ENCODE measurements at regions not wholly inside any gene's neighbourhood (a gene's known extent, or its start where the extent isn't known, plus 50 kb on each side); places are given as distances from the start of the nearest gene placed in this dataset.

GRCh38 chr18:41231681-41232080 is 723.4 kb upstream of the PIK3C3 start:
- no peaks in the 10 kb centered on the region for H3K36me3 ChIP-seq (ENCODE audit: insufficient read depth, low read length)
- FAIRE-seq: no peak
- H3K9me3 Mint-ChIP-seq (ENCODE audit: unreplicated experiment): no peaks in the 10 kb centered on the region
- no peak overlapping the region for H3K27ac Mint-ChIP-seq (ENCODE audit: unreplicated experiment)
- H3K4me3 Mint-ChIP-seq (ENCODE audit: unreplicated experiment): no peak overlapping the region
- H3K4me2 ChIP-seq (ENCODE audit: low read length): no peak overlapping the region
- no peaks in the 10 kb centered on the region for H3K36me3 Mint-ChIP-seq (ENCODE audit: low read depth, unreplicated experiment)
- H3K4me3 ChIP-seq (ENCODE audit: insufficient read depth, low read depth, low read length): no peak overlapping the region
- no peaks in the 10 kb centered on the region for H4K20me1 ChIP-seq (ENCODE audit: insufficient read depth, low read length)
- H3K9me3 ChIP-seq (ENCODE audit: insufficient read depth, low read depth, low read length): no peaks in the 10 kb centered on the region
- H3K79me2 ChIP-seq (ENCODE audit: insufficient read depth, low read length): no peaks in the 10 kb centered on the region
- H3K4me1 ChIP-seq (ENCODE audit: insufficient read depth, low read length): no peaks in the 10 kb centered on the region
- no peak overlapping the region for H3K9ac ChIP-seq (ENCODE audit: low read length)
- H3K27ac ChIP-seq (ENCODE audit: low read depth, low read length): no peak overlapping the region
- H3K4me1 Mint-ChIP-seq (ENCODE audit: low read depth, unreplicated experiment): peaks cover 5% of the 10 kb centered on the region
- no peak overlapping the region for H2AFZ ChIP-seq (ENCODE audit: low read depth, low read length)
- no peaks in the 10 kb centered on the region for H3K27me3 Mint-ChIP-seq (ENCODE audit: low read depth, unreplicated experiment)
- no peaks in the 10 kb centered on the region for H3K27me3 ChIP-seq (ENCODE audit: insufficient read depth, low read length)
- TF ChIP-seq, protein P1, sequence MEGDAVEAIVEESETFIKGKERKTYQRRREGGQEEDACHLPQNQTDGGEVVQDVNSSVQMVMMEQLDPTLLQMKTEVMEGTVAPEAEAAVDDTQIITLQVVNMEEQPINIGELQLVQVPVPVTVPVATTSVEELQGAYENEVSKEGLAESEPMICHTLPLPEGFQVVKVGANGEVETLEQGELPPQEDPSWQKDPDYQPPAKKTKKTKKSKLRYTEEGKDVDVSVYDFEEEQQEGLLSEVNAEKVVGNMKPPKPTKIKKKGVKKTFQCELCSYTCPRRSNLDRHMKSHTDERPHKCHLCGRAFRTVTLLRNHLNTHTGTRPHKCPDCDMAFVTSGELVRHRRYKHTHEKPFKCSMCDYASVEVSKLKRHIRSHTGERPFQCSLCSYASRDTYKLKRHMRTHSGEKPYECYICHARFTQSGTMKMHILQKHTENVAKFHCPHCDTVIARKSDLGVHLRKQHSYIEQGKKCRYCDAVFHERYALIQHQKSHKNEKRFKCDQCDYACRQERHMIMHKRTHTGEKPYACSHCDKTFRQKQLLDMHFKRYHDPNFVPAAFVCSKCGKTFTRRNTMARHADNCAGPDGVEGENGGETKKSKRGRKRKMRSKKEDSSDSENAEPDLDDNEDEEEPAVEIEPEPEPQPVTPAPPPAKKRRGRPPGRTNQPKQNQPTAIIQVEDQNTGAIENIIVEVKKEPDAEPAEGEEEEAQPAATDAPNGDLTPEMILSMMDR (IDR thresholded peaks at IDR 0.05; ENCODE audit: insufficient read depth, low read depth, low read length): no peak
- TF ChIP-seq EZH2 (IDR thresholded peaks at IDR 0.05; ENCODE audit: insufficient read depth, low read length): no peak
- no peak for DNase-seq (ENCODE audit: low read depth)

DNA sequence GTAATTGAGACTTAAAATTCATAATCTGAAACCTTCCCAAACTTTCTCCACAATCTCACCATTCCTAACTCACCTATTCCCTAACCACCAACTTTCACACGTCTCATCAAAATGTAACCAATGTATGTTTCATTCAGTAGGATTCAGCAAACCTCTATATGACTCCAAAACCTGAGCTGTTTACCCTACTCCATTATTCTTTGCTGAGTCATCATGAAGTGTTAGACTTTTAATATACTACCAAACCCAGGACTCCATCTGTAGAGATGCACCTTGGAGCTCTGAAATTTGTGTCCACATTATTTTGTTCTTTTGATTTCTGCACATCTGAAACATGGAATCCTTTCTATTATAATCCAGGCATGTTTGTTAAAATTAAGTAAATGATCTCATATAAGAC is 727.0 kb upstream of the PIK3C3 start:
- Mint-ChIP-seq H3K4me3 (ENCODE audit: unreplicated experiment) (no peak overlapping the region), H3K27ac (ENCODE audit: unreplicated experiment) (no peak overlapping the region)
- FAIRE-seq: no peak

DNA sequence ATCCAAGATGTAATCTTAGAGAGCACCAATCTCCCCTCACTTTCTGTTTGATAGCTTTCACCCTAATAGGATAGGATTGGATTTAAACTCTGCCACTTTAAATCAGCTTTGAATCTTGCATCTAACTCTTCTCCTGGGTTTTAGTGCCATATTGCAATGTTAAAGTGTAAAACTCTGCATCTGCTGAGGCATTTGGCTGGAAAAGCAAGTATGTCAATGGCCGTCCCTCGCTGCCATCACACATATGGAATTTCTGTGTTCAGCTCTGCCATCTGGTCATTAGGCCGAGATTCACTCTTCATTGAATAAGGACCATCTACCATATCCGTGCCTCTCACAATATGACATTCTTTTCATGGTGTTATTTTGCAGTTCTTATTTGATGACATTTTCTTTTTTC is 728.1 kb upstream of the PIK3C3 start:
- Histone ChIP-seq H3K79me2 (ENCODE audit: insufficient read depth, low read length) (no peaks in the 10 kb centered on the region), H3K9ac (ENCODE audit: low read length) (no peak overlapping the region), H3K27me3 (ENCODE audit: insufficient read depth, low read length) (no peaks in the 10 kb centered on the region), H3K4me3 (ENCODE audit: insufficient read depth, low read depth, low read length) (no peak overlapping the region), H3K27ac (ENCODE audit: low read depth, low read length) (no peak overlapping the region), H4K20me1 (ENCODE audit: insufficient read depth, low read length) (no peaks in the 10 kb centered on the region), H3K4me1 (ENCODE audit: insufficient read depth, low read length) (no peaks in the 10 kb centered on the region), H3K36me3 (ENCODE audit: insufficient read depth, low read length) (no peaks in the 10 kb centered on the region), H3K4me2 (ENCODE audit: low read length) (no peak overlapping the region), H2AFZ (ENCODE audit: low read depth, low read length) (no peak overlapping the region), H3K9me3 (ENCODE audit: insufficient read depth, low read depth, low read length) (no peaks in the 10 kb centered on the region)
- no peak overlapping the region for H3K27ac Mint-ChIP-seq (ENCODE audit: unreplicated experiment)
- TF ChIP-seq, protein P1 (IDR thresholded peaks at IDR 0.05; ENCODE audit: insufficient read depth, low read depth, low read length): no peak
- TF ChIP-seq EZH2 (IDR thresholded peaks at IDR 0.05; ENCODE audit: insufficient read depth, low read length): no peak
- FAIRE-seq: no peak
- no peaks in the 10 kb centered on the region for H3K36me3 Mint-ChIP-seq (ENCODE audit: low read depth, unreplicated experiment)
- H3K4me1 Mint-ChIP-seq (ENCODE audit: low read depth, unreplicated experiment): peaks cover 6% of the 10 kb centered on the region
- H3K9me3 Mint-ChIP-seq (ENCODE audit: unreplicated experiment): no peaks in the 10 kb centered on the region
- H3K27me3 Mint-ChIP-seq (ENCODE audit: low read depth, unreplicated experiment): no peaks in the 10 kb centered on the region
- no peak overlapping the region for H3K4me3 Mint-ChIP-seq (ENCODE audit: unreplicated experiment)
- DNase-seq (ENCODE audit: low read depth): no peak

More for the DNA sequence above, 727.0 kb upstream of the PIK3C3 start:
- Histone ChIP-seq H3K4me3 (ENCODE audit: insufficient read depth, low read depth, low read length) (no peak overlapping the region), H3K27ac (ENCODE audit: low read depth, low read length) (no peak overlapping the region), H3K4me2 (ENCODE audit: low read length) (no peak overlapping the region), H2AFZ (ENCODE audit: low read depth, low read length) (no peak overlapping the region), H3K9me3 (ENCODE audit: insufficient read depth, low read depth, low read length) (no peaks in the 10 kb centered on the region), H3K4me1 (ENCODE audit: insufficient read depth, low read length) (no peaks in the 10 kb centered on the region), H4K20me1 (ENCODE audit: insufficient read depth, low read length) (no peaks in the 10 kb centered on the region), H3K36me3 (ENCODE audit: insufficient read depth, low read length) (no peaks in the 10 kb centered on the region), H3K79me2 (ENCODE audit: insufficient read depth, low read length) (no peaks in the 10 kb centered on the region), H3K27me3 (ENCODE audit: insufficient read depth, low read length) (no peaks in the 10 kb centered on the region), H3K9ac (ENCODE audit: low read length) (no peak overlapping the region)
- TF ChIP-seq, protein P1 (IDR thresholded peaks at IDR 0.05; ENCODE audit: insufficient read depth, low read depth, low read length): no peak
- no peak for TF ChIP-seq EZH2 (IDR thresholded peaks at IDR 0.05; ENCODE audit: insufficient read depth, low read length)
- DNase-seq (ENCODE audit: low read depth): no peak
- no peaks in the 10 kb centered on the region for H3K36me3 Mint-ChIP-seq (ENCODE audit: low read depth, unreplicated experiment)
- H3K4me1 Mint-ChIP-seq (ENCODE audit: low read depth, unreplicated experiment): peaks cover 6% of the 10 kb centered on the region
- no peaks in the 10 kb centered on the region for H3K27me3 Mint-ChIP-seq (ENCODE audit: low read depth, unreplicated experiment)
- H3K9me3 Mint-ChIP-seq (ENCODE audit: unreplicated experiment): no peaks in the 10 kb centered on the region
